Tibial nerve (tissue), 3 donors: ENCODE measurements at regions not wholly inside any gene's neighbourhood (a gene's known extent, or its start where the extent isn't known, plus 50 kb on each side); places are given as distances from the start of the nearest gene placed in this dataset.

Source experiments
- CTCF ChIP-seq, 5 experiments: fragments of 200-600 bp in 3 of 5; fragments of 450-650 bp in 2 of 5; sonication (generic) in 3 of 5; IDR thresholded peaks; one replicate each; pipeline ENCODE4 v1.5.1; 2016 to 2019; ENCODE audit warnings: antibody characterized with exemption in 5 of 5, mild to moderate bottlenecking in 3 of 5, moderate library complexity in 2 of 5
- POLR2A ChIP-seq, 2 donors: fragments of 450-650 bp; IDR thresholded peaks; one replicate each; pipeline ENCODE4 v1.6.1; 2017; ENCODE audit warnings: antibody characterized with exemption in 2 of 2, mild to moderate bottlenecking in 2 of 2, moderate library complexity in 2 of 2

GRCh38 chr4:148961526-148961925, 519.3 kb upstream of the NR3C2 start:
- TF ChIP-seq CTCF (IDR thresholded peaks at IDR 0.05) (no peak), POLR2A (IDR thresholded peaks at IDR 0.05) (no peak)
